ENCODE measurements at regions not wholly inside any gene's neighbourhood (a gene's known extent, or its start where the extent isn't known, plus 50 kb on each side); places are given as distances from the start of the nearest gene placed in this dataset.

DNA sequence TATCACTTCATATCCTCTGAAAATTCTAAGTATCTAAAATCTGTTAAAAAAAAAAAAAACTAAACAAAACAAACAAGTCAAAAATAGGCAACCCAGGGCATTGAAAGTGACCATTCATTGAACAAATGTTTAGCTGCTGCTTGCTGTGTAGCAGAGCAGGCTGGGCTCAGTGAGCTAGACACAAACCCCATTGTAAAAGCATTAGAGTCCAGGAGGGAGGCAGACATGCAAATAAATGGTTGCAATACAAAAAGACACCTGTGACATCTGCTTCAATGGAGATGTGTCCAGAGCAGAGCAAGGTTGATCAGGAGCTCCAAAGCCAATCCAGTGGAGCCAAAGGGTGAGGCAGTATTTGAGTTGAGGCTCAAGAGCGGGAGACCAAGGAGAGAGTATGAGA lies 267.3 kb upstream of the GATB start:
- TF ChIP-seq, protein P1, sequence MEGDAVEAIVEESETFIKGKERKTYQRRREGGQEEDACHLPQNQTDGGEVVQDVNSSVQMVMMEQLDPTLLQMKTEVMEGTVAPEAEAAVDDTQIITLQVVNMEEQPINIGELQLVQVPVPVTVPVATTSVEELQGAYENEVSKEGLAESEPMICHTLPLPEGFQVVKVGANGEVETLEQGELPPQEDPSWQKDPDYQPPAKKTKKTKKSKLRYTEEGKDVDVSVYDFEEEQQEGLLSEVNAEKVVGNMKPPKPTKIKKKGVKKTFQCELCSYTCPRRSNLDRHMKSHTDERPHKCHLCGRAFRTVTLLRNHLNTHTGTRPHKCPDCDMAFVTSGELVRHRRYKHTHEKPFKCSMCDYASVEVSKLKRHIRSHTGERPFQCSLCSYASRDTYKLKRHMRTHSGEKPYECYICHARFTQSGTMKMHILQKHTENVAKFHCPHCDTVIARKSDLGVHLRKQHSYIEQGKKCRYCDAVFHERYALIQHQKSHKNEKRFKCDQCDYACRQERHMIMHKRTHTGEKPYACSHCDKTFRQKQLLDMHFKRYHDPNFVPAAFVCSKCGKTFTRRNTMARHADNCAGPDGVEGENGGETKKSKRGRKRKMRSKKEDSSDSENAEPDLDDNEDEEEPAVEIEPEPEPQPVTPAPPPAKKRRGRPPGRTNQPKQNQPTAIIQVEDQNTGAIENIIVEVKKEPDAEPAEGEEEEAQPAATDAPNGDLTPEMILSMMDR (IDR thresholded peaks at IDR 0.05) = no peak
- TF ChIP-seq POLR2A (IDR thresholded peaks at IDR 0.05) = no peak
- no peak for TF ChIP-seq POLR2AphosphoS5 (IDR thresholded peaks at IDR 0.05; ENCODE audit: insufficient read depth in 1 of 2, low read depth in 1 of 2)

Measured in vagina (tissue), 2 donors.